Caki2 (cell line): ENCODE measurements at regions not wholly inside any gene's neighbourhood (a gene's known extent, or its start where the extent isn't known, plus 50 kb on each side); places are given as distances from the start of the nearest gene placed in this dataset.
"Not testable (repeated sequence)": the region's sequence is repeated elsewhere in the genome, so short reads cannot be mapped to it uniquely, and the experiment has no call there.

Experiments used
- DNase-seq: peaks from one replicate; pipeline ENCODE4 v3.0.0-alpha.2; 2015; ENCODE audit warnings: low read depth
- in situ Hi-C: cut with HindIII; loops from 2 replicates; pipeline ENCODE4 v1.10.0; 2016; ENCODE audit warnings: low sequenced_read_pairs, low pct_unique_long_range_greater_than_20kb, mixed read lengths

DNA sequence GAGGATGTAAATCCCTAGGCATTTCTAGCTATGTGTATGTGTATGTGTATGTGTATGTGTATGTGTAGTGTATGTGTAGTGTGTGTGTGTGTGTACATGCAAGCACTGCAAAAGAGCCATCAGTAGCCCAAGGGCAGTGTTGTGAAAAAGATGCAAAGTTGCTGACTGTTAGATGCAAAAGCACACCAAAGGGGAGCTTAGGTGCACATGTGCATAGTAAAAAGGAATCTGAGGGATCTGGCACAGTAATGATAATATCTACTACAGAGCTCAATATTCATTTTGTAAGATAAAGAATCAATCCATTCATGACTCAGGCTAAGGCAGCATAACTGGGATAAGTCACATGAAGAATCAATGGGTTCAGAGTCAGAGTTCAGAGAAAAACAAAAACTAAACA lies 80.2 kb downstream of the TMEM47 start:
- in situ Hi-C loops, result no loop called here
- no peak for DNase-seq

GRCh38 chrX:34565981-34566380 lies 91.1 kb downstream of the TMEM47 start:
- no peak for DNase-seq
- in situ Hi-C loops, result no loop called here

DNA sequence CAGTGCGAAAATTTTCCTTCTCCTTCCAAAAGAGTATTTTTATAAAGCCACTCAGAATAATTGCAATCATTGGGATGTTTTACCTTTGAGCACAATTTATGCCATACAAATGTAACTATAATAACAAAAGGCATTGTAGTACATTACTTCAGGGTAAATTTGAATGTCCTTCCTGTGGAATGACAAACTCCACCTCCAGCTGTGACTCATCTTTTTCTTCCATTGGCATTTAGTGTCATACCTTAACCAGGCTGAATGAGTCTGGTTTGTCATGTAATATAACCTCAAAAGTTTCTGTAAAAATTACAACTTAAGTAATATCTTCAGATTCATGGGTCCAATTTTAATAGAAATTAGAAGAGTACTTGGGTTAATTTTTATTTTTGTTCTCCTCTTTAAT lies 93.3 kb downstream of the TMEM47 start:
- in situ Hi-C loops, result no loop called here
- no peak for DNase-seq

- DNase-seq, result no peak
- in situ Hi-C loops, result no loop called here
Observed at GRCh38 chrX:34563061-34563460, 94.0 kb downstream of the TMEM47 start.

DNA sequence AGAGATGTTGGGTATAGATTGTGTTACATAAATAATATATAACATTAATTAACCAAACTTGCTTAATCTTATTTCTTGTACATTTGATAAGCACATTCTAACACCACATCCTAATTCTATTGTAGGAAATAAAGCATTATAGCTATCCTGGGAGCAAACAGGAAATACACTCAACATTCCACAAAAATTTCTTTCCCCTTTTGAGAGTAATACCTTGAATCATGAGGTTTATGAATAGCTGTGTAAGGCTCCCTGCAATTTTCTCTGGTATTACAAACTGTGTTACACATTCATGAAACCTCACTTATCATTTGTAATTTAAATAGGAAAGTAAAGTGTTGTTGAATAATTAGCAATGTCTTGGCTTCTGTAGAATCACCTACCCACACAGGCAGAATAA lies 95.1 kb downstream of the TMEM47 start:
- DNase-seq, result no peak

DNA sequence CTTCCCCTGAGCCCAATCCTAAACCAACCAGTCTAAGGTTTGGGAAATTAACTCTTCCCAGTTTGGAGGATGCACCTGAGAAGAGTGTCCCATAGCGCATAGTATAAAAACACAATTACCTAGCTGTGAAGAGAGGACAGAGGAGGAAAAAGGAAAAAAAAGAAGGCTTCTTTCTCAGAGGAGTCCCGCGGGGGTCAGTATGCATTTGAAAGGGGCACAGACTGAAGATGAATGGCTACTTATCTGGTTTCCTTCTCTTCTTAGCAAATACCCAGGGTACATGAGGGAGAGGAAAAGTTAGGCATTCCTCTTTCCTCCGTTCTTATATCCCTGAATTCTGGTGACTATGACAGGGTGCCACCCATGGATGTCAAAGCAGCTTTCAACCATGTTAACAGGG lies 96.9 kb downstream of the TMEM47 start:
- no peak for DNase-seq
- in situ Hi-C loops, result no loop called here

More for the DNA sequence above, 95.1 kb downstream of the TMEM47 start:
- in situ Hi-C loops, result no loop called here

DNA sequence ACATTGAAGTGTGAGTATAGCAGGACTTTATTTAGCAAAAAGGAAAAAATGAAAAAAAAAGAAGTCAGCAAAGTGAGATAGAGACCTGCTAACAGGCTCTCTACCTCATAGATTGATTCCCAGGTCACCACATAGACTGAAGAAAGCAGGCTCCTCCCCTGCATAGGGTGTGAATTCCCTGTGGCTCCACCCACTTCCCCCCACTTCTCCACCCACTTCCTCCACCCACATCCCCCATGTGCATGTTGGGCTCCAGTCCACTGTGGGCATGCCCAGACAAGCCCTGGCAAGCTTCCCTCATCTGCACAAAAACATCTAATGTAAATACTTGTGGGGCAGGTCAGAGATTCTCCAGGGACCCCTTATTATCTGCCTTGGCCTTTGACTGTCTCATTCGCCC lies 97.8 kb downstream of the TMEM47 start:
- in situ Hi-C loops, result no loop called here
- DNase-seq, result peak; percentile 33

- DNase-seq, result no peak
- in situ Hi-C loops, result no loop called here
Observed at GRCh38 chrX:34557733-34558132, 99.4 kb downstream of the TMEM47 start.

DNA sequence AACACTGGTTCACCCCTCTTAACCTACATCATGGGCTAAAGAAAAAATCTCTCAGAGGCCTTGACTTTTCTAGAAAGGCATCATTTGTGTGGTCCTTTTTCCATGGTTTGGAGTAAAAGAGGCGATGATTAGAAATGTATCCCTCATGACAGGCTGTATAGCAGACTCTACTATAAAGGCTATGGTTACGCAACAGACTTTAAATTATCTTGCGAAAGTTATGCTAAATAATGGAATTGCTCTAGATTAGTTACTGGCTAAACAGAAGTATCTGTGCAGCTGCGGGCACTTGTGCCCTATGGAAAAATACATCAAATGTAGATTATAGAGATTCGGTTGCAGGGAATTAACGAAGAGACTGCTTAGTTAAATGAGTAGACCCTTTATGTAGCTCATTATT lies 101.6 kb downstream of the TMEM47 start:
- in situ Hi-C loops, result no loop called here
- no peak for DNase-seq

DNA sequence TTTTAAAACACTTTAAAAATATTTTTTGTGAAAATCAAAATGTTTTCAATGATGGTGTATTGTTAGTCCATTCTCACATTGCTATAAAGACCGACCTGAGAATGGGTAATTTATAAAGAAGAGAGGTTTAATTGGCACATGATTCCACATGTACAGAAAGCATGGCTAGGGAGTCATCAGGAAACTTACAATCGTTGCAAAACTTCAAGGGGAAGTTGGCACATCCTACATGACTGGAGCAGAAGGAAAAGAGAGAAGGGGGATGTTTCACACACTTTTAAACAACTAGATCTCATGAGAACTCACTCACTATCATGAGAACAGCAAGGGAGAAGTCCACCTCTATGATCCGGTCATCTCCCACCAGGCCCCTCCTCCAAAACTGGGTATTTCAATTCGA lies 110.7 kb downstream of the TMEM47 start:
- no peak for DNase-seq
- in situ Hi-C loops, result no loop called here

GRCh38 chrX:34528081-34528480 lies 129.0 kb downstream of the TMEM47 start:
- DNase-seq, result peak; percentile 3
- in situ Hi-C loops, result no loop called here

DNA sequence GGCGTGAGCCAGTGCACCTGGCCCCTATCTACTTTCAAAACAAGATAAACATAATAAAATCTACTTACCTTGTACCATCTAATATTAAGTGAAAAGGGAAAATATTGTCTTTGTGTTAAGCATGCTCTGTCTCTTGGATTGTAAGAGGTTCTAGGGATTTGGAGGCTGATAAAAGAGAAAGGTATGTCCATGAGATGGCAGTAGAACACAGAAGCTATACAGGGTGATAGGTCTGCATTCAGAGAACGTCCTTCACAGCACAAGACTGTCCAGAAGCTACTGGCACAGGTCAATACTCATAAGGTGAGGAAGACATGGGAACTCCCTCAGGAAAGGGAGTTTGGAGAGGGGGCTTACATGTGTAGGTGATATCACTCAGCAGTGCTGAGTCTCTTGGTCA lies 135.5 kb downstream of the TMEM47 start:
- peak; percentile 0 for DNase-seq
- in situ Hi-C loops, result no loop called here

- in situ Hi-C loops, result no loop called here
- no peak for DNase-seq
Observed at GRCh38 chrX:34509394-34509793, 147.7 kb downstream of the TMEM47 start.

GRCh38 chrX:34503119-34503518 lies 154.0 kb downstream of the TMEM47 start:
- no peak for DNase-seq
- in situ Hi-C loops, result no loop called here

DNA sequence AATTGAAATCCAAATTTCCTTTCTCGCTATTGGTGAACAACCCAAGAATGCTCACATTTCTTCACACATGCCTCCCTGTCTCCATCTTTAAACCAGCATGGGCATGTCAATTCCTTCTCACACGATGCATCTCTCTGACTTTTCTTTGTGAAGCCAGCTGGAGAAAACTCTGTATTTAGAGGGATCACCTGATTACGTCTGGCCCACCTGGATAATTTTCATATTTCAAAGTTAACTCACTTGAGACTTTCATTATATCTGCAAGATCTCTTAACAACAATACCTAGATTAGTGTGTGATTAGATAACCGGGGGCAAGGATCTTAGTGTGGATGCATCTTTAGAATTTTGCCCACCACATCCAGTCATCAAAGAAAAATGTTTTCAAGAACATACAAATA lies 164.0 kb downstream of the TMEM47 start:
- in situ Hi-C loops, result no loop called here
- no peak for DNase-seq

DNA sequence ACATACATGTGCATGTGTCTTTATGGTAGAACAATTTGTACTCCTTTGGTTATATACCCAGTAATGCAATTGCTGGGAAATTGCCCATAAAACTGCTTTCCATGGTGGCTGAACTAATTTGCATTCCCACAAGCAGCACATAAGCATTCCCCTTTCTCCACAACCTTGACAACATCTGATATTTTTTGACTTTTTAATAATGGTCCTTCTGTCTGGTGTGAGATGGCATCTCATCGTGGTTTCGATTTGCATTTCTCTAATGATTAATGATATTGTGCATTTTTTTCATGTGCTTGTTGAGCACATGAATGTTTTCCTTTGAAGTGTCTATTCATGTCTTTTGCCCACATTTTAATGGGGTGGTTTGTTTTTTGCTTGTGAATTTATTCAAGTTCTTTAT lies 166.0 kb downstream of the TMEM47 start:
- no peak for DNase-seq
- in situ Hi-C loops, result no loop called here

DNA sequence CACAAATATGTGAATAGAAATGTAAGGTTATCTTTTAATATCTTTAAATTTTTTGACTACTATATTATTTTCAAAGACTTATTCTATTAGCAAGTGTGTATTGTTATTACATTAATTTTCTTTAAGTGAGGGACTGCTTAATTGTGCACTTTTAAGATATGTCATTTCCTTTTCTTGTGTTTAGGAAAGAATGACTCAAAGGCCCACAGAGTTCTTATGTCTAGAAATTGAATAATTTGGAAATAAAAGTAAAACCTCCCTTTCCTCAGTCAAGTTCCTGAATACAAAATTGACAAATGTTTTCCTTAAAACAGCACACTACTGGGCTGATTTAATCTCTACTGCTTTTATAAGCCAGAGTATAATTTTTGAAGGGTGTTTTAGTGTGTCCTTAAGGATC lies 169.7 kb downstream of the TMEM47 start:
- DNase-seq, result no peak
- in situ Hi-C loops, result no loop called here

DNA sequence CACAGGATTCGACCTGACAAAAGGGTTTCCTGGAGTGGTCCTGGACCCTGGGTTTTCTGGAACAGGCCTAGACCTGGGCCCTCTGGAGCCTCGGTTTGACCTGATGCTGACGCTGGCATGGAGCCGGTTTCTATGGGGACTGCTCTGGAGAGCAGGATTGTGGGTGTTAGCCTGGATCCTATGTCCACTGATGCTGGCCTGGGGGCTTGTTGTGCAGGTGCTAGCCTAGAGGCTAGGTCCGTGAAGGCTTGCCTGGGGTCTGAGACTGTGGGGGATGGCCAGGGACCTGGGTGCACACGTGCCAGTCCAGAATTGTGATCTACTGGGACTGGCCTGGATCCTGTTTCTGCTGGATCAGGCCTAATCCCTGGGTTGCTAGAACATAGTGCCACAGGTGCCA lies 173.1 kb downstream of the TMEM47 start:
- DNase-seq, result no peak
- in situ Hi-C loops, result no loop called here

- no peak for DNase-seq
- in situ Hi-C loops, result no loop called here
Observed at GRCh38 chrX:34470507-34470906, 186.6 kb downstream of the TMEM47 start.

DNA sequence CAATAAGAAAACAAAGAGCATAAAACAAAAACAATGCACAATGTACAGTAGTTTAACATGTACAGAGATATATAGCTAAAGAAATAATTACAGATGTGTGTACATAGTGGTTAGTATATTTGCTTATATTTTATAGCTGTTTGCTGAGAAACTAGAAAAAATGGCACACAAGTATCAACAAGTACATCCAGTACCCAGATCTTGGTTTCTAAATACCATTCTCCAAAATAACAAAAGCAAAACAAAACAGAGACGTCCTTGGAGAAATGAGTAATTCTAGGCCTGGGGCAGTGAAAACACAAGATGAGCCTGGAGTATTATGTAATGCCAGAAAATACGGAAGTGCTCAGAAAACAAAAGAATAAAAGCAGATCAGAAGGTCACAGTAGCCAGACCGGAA lies 189.6 kb downstream of the TMEM47 start:
- no peak for DNase-seq
- in situ Hi-C loops, result no loop called here

GRCh38 chrX:34463220-34463619 lies 193.9 kb downstream of the TMEM47 start:
- DNase-seq, in situ Hi-C loops: not testable (repeated sequence)
